Umbilical cord (tissue), 1 donor: ENCODE measurements at regions not wholly inside any gene's neighbourhood (a gene's known extent, or its start where the extent isn't known, plus 50 kb on each side); places are given as distances from the start of the nearest gene placed in this dataset.
"Not testable (repeated sequence)": the region's sequence is repeated elsewhere in the genome, so short reads cannot be mapped to it uniquely, and the experiment has no call there.

Experiments
- DNase-seq: peaks from one replicate; pipeline ENCODE4 v3.0.0-alpha.2; 2015; ENCODE audit warnings: low spot score

DNA sequence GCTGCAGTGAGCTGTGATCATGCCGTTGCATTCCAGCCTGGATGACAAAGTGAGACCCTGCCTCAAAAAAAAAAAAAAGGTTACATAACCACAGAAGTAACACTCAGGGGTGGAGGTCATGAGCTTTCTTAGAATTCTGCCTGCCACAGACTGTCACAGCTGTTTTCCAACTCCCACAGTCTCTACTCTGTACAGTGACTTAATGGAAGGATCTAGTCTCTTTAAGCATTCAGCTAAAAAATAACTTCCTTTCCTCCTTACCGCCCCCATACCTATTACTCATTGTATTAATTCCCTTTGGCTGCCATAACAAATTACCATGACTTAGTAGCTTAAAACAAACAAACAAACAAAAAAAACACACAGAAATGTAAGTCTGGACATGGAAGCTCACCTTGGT is 99.6 kb upstream of the UBE2E1 start:
- DNase-seq = no peak

DNA sequence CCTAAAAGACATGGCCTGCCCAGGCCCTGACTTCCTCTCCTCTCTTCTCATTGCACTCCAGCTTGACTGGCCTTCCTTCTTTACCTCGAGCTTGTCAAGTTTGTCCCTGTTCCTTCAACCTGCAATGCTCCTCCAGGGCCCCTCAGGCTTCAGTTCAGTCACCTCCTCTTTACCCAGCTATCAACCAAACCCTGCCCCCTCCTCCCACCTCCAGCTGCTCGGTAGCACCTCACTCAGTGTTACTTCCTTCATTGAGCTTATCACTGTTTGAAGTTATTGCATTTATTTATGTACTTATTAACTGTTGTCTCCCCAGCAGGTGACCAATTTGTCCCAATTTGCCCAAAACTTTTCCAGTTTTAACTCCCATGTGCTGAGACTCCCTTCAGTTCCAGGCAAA is 95.8 kb upstream of the UBE2E1 start:
- no peak for DNase-seq

DNA sequence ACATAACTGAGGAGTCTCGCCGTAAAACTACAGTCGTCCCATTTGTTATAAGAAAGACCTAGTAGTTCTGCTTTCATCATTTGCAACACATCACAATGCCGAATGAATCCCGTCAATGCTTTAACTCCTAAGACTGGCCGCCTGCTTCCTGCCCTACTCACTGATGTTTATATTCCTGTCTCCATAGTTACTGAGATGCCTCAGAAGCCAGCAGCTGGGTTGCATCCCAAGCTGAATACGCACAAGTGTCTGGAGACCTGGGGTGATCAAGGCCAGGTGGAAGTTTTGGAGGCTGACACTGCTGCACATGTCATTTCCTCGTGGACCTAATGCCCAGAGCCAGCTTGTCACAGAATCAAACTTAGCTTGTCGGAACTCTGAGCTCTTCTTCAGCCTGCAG is 95.2 kb upstream of the UBE2E1 start:
- DNase-seq = peak; percentile 86

DNA sequence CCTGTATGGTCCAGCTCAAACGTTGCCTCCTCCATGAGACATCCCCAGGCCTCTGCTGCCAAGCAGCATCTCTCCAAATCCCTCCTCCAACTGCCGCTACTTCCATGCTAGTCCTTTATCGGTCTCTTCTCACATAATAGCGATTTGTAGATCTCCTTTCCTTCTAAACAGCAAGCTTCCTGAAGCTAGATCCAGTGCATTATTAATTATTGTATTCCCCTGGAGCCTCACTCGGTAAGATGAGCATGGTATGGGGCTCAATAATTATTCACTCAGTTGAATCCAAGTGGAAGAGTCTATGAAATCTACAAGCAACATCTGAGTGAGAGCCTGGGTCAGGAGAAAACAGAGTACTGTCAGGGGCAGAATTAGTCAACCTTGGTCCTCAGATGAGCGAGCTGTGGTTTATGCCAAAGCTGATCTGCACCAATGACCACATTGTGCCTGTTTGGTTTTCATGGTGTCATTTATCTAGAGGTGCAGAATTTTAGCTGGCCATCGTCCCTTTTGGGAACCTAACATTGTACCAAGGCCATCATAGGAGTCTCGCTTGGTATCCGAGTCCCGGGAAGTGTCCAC is 93.8 kb upstream of the UBE2E1 start:
- no peak for DNase-seq

DNA sequence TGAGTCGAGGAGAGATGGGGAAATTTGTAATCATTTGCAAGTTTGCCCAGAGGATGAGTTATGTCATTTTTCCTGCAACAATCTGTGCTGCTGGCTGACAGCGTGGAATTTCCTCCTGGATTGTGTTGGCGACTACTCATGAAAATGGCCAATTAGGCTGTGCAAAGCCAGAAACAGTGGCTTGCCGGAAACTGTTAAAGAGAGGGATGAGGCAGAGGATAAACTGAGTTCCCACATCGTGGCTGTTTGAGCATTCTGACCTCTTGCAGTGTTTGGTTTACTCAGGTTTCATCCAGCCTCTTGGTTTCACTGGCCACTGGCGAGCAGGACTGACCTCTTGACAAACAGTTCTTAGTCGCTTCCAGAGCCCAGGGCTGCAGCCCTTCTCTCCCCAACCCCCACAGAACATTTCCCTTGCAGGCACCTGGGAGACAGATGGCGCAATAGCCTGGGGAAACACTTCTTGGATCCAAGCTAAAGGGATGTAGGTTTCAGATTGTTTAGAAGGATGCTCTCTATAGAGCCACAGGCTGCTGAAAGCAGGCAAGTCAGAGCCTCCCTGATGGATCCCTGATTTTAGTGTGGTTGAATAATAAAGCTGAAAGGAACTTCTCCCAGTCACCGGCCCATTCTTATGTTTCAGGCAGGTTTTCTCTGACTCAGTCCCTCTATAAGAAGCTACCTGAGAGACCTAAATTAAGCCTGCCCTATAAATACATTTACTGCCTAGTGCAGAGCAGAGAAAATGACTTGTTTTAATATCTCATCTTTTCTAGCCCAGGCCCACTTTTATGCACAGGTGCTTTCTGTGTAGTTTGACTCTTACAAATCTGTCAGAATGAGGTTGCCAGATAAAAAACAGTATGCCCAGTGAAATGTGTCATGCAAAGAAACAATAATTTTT is 92.8 kb upstream of the UBE2E1 start:
- peak; percentile 51 for DNase-seq

DNA sequence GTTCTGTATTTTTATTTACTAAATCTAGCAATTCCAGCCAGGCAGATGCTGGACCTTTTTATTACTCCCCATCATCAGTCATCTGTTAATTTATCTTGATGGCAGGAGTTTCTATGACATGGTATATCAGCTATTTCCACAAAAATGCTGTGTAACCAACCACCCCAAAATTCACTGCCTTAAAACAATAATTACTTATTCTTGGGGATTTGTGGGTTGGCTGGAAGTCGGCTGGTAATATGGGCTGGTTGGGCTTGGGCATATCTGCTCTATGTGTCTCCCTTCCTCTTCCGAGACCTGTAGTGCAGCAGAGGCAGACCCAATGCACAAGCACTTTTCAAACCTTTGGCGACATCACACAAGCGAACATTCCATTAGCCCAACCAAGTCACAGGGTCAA is 92.1 kb upstream of the UBE2E1 start:
- no peak for DNase-seq

DNA sequence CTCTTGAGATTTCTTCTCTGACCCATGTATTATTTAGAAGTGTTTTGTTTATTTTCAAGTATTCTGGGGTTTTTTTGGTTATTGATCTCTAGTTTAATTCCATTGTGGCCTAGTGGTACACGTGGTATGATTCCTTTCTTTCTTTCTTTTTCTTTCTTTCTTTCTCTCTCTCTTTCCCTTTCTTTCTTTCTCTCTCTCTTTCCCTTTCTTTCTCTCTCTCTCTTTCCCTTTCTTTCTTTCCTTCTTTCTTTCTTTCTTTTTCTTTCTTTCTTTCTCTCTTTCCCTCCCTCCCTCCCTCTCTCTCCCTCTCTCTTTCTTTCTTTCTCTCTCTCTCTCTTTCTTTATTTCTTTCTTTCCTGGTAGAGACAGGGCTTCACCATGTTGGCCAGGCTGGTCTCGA is 85.7 kb upstream of the UBE2E1 start:
- DNase-seq = no peak

DNA sequence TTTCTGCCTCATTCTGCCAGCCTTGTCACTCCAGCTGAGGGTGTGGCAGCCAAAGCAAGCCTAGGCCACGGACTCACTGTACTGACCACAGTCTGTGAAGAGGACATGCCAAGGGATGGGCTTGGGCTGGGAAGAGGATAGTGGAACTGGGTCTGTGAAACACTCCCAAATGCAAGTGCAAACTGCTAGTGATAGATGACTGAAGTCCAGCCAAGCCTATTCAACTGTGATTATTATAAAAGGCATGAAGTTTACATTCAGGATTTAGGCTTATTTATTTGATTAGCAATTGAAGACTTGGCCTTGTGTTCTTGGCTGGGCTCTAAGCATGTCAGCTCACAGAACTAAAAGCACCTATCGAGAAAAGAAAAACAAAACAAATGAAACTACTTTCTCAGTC is 84.9 kb upstream of the UBE2E1 start:
- DNase-seq = no peak

DNA sequence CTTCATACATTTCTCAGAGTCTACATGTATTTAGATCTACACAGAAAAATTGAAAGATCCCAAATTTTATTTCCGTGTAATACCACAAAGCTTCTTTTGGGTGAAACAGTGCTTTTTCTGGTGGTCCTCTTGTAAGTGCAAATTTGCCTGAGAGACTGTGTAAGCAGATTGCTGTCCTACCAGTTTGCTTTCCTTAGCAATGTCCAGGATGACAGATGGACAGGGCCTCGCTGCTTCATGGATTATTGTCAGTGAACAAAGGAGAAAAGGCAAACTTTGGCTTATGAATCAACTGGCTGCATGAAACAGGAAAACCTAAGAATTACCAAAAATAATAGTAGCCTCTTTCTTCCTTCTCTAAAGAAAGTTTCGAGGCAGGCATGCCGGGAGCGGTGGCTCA is 82.6 kb upstream of the UBE2E1 start:
- DNase-seq = no peak

DNA sequence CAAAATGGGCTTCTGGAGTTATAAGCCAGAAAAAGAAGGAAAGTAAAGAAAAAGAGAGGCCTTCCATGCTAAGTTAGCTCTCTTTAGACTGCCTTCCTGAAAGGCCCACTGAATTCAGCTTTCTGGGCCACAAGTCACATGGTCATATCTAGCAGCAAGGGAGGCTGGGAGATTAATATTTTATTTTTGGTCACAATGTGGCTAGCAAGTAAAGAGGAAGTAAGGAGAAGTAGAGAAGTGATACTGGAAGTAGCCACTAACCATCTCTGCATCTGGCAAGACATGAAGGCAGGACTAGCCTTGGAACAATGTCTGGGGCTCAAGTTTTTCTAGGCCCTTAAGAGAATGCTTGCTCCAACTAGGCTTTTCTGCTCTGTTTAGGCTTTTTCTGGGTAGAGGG is 81.8 kb upstream of the UBE2E1 start:
- DNase-seq = no peak

DNA sequence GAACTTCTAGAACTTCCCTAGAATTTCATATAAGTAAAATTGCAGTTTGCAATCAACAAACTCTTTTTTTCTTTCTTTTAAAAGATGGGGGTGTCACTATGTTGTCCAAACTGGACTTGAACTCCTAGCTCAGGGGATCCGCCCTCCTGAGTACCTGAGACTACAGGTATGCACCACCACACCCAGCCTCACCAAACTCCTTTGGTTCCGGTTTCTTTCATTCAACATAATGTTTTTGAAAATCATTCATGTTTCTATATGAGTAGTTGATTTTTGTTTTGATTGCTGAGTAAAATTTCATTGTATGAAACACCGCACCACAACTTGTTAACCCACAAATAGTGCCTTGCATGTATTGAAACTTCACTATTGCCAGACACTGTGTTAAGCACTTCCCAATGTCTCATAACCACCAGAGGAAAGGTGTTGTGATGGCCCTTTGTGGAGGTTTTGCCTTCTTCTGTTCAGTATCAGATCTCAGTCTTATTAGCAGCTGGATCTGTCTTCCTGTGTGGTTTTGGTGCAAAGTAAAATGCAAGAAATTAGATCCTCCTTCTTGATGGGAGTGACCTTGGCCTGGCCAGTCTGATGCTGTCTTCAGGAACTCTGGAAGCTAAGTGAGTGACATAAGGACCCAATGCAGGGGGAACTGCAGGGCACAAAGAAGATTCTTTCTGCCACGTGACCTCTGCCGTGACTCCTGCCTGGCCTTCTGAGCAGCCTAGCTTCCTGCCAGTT is 78.8 kb upstream of the UBE2E1 start:
- no peak for DNase-seq

DNA sequence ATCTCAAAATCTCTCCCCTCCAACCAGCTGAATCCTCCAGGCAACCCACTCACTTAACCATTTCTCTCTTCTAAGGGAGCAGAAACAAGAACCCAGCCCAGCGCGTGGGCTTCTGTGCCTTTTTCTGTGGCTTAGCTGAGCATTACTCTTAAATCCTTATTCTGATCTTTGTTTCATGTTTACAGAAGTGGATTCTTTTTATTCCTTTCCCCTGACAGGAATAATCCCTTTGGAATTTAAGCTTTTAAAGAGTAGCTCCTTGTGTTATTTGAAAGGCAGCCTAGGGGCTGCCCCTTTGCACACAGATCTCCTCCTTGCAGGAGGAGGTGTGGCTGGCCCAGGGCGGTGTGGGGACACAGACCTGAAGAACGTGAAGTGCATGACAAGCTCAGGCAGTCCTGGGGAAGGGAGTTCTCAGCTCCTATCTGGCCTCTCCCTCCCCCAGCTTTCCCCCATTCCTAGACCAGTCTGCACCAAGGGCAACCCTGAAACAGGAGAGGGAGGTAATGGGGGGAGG is 77.1 kb upstream of the UBE2E1 start:
- peak; percentile 91 for DNase-seq

DNA sequence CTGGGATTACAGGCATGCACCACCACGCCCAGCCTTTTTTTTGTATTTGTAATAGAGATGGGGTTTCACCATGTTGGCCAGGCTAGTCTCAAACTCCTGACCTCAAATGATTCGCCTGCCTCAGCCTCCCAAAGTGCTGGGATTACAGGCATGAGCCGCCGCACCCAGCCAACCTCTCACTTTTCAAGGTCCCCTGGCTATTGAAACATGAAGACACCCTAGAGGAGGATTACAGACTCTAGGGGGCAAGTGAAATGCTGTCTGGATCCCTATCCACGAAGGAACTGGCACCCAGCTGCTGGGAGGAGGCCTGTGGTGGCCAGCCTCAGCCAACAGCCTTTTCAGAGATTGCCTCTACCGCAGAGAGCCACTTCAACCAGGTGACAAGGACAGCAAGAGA is 76.4 kb upstream of the UBE2E1 start:
- DNase-seq = not testable (repeated sequence)

DNA sequence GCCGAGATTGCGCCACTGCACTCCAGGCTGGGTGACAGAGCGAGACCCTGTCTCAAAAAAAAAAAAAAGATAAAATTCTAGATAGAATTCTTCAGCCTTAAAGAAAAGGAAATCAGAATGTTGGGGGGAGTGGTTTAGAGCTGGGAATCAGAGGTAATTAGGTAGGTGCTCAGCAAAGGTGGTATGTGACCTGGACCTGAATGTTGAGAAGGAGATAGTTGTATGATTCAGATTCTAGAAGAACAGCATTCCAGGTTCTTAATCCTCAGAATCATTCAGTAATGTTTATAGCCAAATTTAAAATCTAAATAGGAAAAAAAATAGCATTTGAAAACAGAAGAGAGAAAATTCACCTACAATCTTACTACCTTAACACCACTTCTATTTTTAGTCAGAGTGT is 71.3 kb upstream of the UBE2E1 start:
- DNase-seq = no peak

DNA sequence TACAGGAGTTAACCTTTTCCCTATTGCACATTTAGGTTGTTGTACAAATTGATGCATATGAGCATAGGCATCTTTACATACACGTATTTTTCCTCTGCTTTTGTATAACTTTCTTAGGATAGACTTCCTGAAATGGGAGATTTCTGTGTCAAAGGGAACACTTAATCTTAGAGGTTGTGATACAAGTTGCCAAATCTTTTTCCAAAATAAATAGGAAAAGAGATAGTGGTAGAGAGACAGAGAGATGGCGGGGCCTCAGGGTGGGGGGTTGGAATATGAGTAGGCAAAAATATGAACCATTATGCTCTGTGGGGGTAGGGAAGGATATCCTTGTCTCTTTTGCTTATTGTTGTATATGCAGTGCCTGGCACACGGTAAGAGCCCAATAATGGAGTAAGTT is 70.7 kb upstream of the UBE2E1 start:
- DNase-seq = peak; percentile 27

DNA sequence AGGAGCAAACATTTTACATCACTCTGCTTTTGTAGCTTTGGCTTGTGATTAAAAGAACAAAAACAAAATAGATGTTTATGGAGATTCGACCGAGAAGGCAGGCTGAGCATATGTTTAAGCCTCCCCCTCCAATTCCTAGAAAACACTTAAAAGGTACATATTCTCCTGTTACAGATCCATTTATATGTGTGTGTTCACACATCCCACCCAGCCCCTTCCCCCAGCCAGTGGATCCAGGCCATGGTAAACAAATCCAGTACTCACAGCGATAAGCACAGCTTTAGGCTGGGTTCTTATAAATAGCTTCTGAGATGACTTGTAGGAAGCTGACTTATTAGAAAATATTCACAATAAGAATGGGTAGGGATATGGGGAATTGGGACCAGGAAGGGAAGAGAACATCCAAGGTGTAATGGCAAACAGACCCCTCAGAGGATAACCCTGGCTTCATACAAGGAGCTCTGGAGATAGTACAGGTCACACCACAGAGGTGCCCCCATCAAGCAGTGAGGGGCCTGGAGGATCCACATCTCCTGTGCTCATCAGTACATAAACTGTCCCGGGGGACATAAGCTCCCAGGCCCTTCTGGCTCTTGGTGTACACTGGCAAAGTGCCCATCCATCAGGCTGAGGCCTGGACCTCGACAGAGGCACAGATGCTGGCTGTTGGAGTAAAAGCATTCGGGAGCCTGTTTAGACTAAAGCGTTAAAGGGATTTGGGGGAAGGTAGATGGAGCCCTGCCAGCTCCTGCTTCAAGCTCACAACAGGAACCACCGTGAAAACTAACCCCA is 70.0 kb upstream of the UBE2E1 start:
- DNase-seq = peak; percentile 66

DNA sequence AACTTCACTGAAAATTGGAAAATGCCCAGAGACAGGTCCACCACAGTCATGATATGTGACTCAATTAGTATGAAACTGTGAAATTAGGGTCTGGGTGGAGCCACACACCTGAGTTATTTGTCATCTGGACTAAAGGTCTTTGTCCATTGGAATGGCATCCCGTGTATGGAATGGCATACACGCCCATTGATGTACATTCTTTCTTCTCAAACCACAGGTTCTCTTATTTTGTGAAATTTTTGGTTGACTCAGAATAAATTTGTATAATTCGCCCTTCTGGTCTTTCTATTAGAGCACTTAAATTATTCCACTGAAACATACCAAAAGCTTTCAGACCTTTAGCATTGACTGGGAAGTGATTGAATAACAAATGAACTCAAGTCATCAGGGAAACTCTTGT is 66.8 kb upstream of the UBE2E1 start:
- no peak for DNase-seq

DNA sequence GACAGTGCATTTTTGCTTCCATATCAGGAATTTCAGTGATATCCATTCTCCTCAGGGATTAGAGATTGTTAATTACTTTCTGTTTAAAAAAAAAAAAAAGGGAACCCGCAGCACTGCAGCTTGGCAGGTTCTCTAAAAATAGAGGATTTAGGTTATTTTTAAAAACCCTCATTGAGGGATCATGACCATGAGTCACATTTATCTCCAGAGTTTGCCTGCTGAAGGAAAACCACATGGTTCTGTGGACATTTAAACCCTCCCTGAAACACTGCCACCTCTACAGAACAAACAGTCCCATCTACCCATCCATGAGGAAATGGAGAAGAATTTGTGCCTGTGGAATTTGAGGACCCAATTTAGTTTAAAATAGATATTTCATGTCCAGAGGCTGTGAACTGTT is 66.2 kb upstream of the UBE2E1 start:
- DNase-seq = peak; percentile 80

DNA sequence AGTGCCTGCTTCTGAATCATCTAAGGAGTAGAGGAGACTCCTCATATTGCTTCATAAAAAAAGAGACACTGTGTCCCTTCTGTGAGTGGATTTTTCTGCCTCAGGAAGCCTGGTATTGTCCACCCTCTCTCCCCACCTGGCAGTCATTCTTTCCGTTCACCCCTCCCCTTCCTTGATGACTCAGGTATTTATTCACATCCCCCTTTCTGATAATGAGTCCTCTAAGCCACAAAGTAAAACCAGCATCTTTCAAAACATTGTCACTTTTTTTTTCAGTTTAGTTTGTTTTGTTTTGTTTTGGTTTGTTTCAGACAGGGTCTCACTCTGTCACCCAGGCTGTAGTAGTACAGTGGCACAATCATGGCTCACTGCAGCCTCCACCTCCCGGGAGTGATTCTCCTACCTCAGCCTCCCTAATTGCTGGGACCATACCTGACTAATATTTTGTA is 65.2 kb upstream of the UBE2E1 start:
- no peak for DNase-seq

DNA sequence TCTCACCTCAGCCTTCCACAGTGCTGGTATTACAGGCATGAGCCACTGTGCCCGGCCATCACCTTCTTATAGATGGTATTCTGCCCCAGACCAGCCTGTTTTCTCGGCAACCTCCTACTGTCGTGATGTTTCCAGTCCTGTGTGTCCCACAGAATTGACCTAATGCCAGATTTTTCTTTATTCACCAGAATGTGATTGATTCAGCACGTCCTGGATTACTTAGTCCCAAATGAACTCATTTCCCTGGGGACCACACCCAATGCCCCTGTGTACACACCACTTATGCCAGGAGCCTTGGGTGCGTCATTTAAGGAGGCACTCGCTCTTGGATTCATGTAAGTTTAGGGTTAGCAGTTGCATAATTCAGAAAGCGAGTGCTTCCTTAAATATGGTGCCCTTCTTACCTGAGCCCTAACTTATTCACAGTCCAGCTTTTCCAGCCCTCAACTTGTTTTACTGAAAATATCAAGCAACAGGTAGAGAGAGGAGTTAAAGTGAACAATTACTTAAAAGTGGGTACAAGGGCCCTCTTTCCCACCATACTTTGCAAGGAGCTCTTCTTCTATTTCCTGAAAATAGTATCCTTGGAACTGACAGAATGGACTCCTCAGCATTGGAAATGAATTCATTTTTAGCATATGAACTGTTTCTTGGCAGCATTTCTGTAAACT is 64.6 kb upstream of the UBE2E1 start:
- DNase-seq = no peak

DNA sequence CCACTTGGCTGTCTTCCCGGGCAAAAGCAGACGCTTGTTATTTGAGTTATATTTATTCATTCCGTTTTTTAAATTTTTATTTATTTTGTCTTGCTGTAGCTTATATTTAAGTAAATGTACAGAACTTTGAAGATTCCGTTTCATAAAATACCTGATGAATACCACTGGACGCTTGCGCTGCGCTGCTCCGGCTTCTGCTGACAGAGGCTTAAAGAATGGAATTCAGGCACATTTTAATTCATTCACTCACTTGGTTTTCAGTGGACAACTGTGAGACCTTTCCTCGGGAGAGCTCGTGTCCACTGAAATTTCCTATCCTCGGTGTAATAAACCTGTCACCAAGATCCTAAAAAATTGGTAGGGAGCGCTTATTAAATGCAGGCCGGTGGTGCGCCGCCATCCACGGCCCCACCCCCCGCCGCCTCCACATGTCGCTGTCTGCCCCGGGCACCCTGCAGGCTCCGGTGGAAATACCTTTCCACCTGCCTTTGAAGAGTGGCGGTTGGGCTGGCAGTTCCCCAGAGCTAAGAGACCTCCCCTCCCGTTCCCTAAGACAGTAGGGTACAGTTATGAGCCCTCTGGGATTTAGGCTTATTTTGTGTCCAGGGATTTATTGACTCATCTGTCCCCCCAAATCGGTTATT is 62.5 kb upstream of the UBE2E1 start:
- no peak for DNase-seq
